IMR-90 (cell line): ENCODE measurements at regions not wholly inside any gene's neighbourhood (a gene's known extent, or its start where the extent isn't known, plus 50 kb on each side); places are given as distances from the start of the nearest gene placed in this dataset.

ENCODE experiments used
- ATAC-seq: fragments of 200-7000 bp; cut with Tn5 transposase; 2 replicates; pipeline ENCODE4 v1.9.1; 2020; ENCODE audit warnings: low read depth, mild to moderate bottlenecking, moderate library complexity
- BruUV-seq: library from RNA; stranded (reverse); fragments of 400-500 nt; replicated peaks from 2 replicates; lab custom pipeline; 2021; lab: Mats Ljungman, UMichigan
- CTCF ChIA-PET: fragments of 300-600 bp; formaldehyde crosslinking; extraction: SDS; loops from one replicate; lab custom pipeline; 2021; ENCODE audit warnings: antibody characterized with exemption; lab: Yijun Ruan, JAX
- POLR2A ChIA-PET: fragments of 300-600 bp; sonication (Branson Sonifier 250); formaldehyde crosslinking; loops from one replicate; lab custom pipeline; 2022; ENCODE audit warnings: antibody characterized with exemption; ENCODE audit not compliant: unreplicated experiment; lab: Charles Lee
- DNase-seq: peaks from one replicate; pipeline ENCODE4 v3.0.0; 2013
- H2AFZ ChIP-seq: replicated peaks from 2 replicates; pipeline ENCODE3; 2013; ENCODE audit warnings: low read length, mild to moderate bottlenecking; ENCODE audit not compliant: poor library complexity
- H2AK5ac ChIP-seq: 2 replicates; pipeline ENCODE4 v1.6.1; 2013; ENCODE audit warnings: low read depth, low read length, inconsistent platforms
- H2AK9ac ChIP-seq: replicated peaks from 2 replicates; pipeline ENCODE3; 2013; ENCODE audit warnings: mild to moderate bottlenecking, low read depth, low read length, moderate library complexity; ENCODE audit not compliant: poor library complexity
- H2BK120ac ChIP-seq: 2 replicates; pipeline ENCODE4 v1.6.1; 2013; ENCODE audit warnings: low read depth, low read length, inconsistent platforms
- H2BK15ac ChIP-seq: 3 replicates; pipeline ENCODE4 v1.6.1; 2013; ENCODE audit warnings: low read depth, low read length, inconsistent platforms
- H2BK20ac ChIP-seq: 2 replicates; pipeline ENCODE4 v1.6.1; 2013; ENCODE audit warnings: low read depth, mild to moderate bottlenecking, inconsistent platforms, low read length, moderate library complexity
- H2BK5ac ChIP-seq: 2 replicates; pipeline ENCODE4 v1.6.1; 2013; ENCODE audit warnings: mild to moderate bottlenecking, low read depth, low read length, inconsistent platforms; ENCODE audit not compliant: poor library complexity, severe bottlenecking
- H3K14ac ChIP-seq: replicated peaks from 2 replicates; pipeline ENCODE4 v1.6.1; 2013; ENCODE audit warnings: low read depth, low read length, inconsistent platforms
- H3K18ac ChIP-seq: 2 replicates; pipeline ENCODE4 v1.6.1; 2013; ENCODE audit warnings: low read depth, low read length, control low read depth
- H3K23ac ChIP-seq: 2 replicates; pipeline ENCODE4 v1.6.1; 2013; ENCODE audit warnings: low read depth, low read length, inconsistent platforms
- H3K27ac ChIP-seq: 2 replicates; pipeline ENCODE4 v1.5.1; 2013; ENCODE audit warnings: mild to moderate bottlenecking, control low read depth, low read length; ENCODE audit not compliant: insufficient read depth
- H3K27me3 ChIP-seq: 2 replicates; pipeline ENCODE4 v1.6.1; 2013; ENCODE audit warnings: low read length; ENCODE audit not compliant: control insufficient read depth, insufficient read depth
- H3K36me3 ChIP-seq: 2 replicates; pipeline ENCODE4 v1.6.1; 2013; ENCODE audit warnings: low read length, mixed read lengths; ENCODE audit not compliant: control insufficient read depth, insufficient read depth
- H3K4ac ChIP-seq: 2 replicates; pipeline ENCODE4 v1.6.1; 2013; ENCODE audit warnings: low read depth, low read length, inconsistent platforms
- H3K4me1 ChIP-seq: 2 replicates; pipeline ENCODE4 v1.6.1; 2013; ENCODE audit warnings: low read length, mixed read lengths; ENCODE audit not compliant: control insufficient read depth, insufficient read depth
- H3K4me2 ChIP-seq: 2 replicates; pipeline ENCODE4 v1.6.1; 2013; ENCODE audit warnings: low read depth, mild to moderate bottlenecking, control low read depth, low read length, moderate library complexity
- H3K4me3 ChIP-seq: 2 replicates; pipeline ENCODE4 v1.5.1; 2013; ENCODE audit warnings: low read depth, mild to moderate bottlenecking, control low read depth, low read length, moderate library complexity; ENCODE audit not compliant: insufficient read depth
- H3K56ac ChIP-seq: 2 replicates; pipeline ENCODE4 v1.6.1; 2013; ENCODE audit warnings: low read length, inconsistent platforms; ENCODE audit not compliant: insufficient read depth; ENCODE audit errors: extremely low read depth
- H3K79me1 ChIP-seq, 2 experiments: 2 replicates each; pipeline ENCODE4 v1.6.1; 2013; ENCODE audit warnings: low read length in 2 of 2, inconsistent platforms in 1 of 2, low read depth in 1 of 2
- H3K9ac ChIP-seq: 2 replicates; pipeline ENCODE4 v1.6.1; 2013; ENCODE audit warnings: low read depth, low read length, control low read depth
- H3K9me1 ChIP-seq: 2 replicates; pipeline ENCODE4 v1.6.1; 2013; ENCODE audit warnings: low read length, inconsistent platforms; ENCODE audit not compliant: insufficient read depth
- H3K9me3 ChIP-seq: 2 replicates; pipeline ENCODE4 v1.6.1; 2013; ENCODE audit warnings: low read length; ENCODE audit not compliant: control insufficient read depth, insufficient read depth
- H4K20me1 ChIP-seq: 2 replicates; pipeline ENCODE4 v1.6.1; 2013; ENCODE audit warnings: low read length, inconsistent platforms; ENCODE audit not compliant: insufficient read depth
- H4K5ac ChIP-seq: 2 replicates; pipeline ENCODE4 v1.6.1; 2013; ENCODE audit warnings: mild to moderate bottlenecking, low read depth, low read length, control low read depth
- H4K8ac ChIP-seq, 2 experiments: 2 replicates each; pipeline ENCODE4 v1.6.1; 2013; ENCODE audit warnings: low read depth in 2 of 2, low read length in 2 of 2, control low read depth in 1 of 2, inconsistent platforms in 1 of 2
- H4K91ac ChIP-seq: 2 replicates; pipeline ENCODE4 v1.6.1; 2013; ENCODE audit warnings: low read depth, low read length, inconsistent platforms; ENCODE audit not compliant: insufficient read depth
- BHLHE40 ChIP-seq: fragments of 150-350 bp; IDR thresholded peaks from 2 replicates; pipeline ENCODE4 v1.6.1; 2016; ENCODE audit warnings: mild to moderate bottlenecking, low read depth, low read length
- CEBPB ChIP-seq: IDR thresholded peaks from 2 replicates; pipeline ENCODE4 v1.6.1; 2012; ENCODE audit warnings: low read depth, low read length, improper control_type of control experiment
- CTCF ChIP-seq: conservative IDR thresholded peaks from 2 replicates; pipeline ENCODE4 v1.5.1; 2012; ENCODE audit warnings: mild to moderate bottlenecking, low read depth, low read length, improper control_type of control experiment
- MAFK ChIP-seq: IDR thresholded peaks from 2 replicates; pipeline ENCODE4 v1.6.1; 2012; ENCODE audit warnings: low read depth, low read length, improper control_type of control experiment
- RAD21 ChIP-seq: IDR thresholded peaks from 2 replicates; pipeline ENCODE4 v1.6.1; 2012; ENCODE audit warnings: low read length, improper control_type of control experiment
- SMC3 ChIP-seq: fragments of 150-350 bp; IDR thresholded peaks from 2 replicates; pipeline ENCODE4 v1.6.1; 2016; ENCODE audit warnings: low read depth, mild to moderate bottlenecking, antibody characterized with exemption, low read length, moderate library complexity
- WGBS, 2 experiments: methylation state at CpG; one replicate each; pipeline versions ENCODE4 v1.1.5 to v1.1.7; 2013; ENCODE audit warnings: missing lambda C conversion rate in 2 of 2; ENCODE audit not compliant: insufficient read length in 1 of 2; ENCODE audit errors: extremely low coverage in 2 of 2; 5-methylcytosine and 5-hydroxymethylcytosine counted together
- dilution Hi-C: fragments of 300-500 bp; cut with HindIII; formaldehyde crosslinking; loops from one replicate; pipeline ENCODE4 v1.14.3; 2018; ENCODE audit warnings: low sequenced_read_pairs; ENCODE audit not compliant: unreplicated experiment
- in situ Hi-C: fragments of 300-500 bp; cut with MboI; formaldehyde crosslinking; loops from 3 replicates; pipeline ENCODE4 v1.14.3; 2019; ENCODE audit warnings: low sequenced_read_pairs, inconsistent platforms, mixed read lengths
- intact Hi-C: fragments of 100-400 bp; cut with micrococcal nuclease; formaldehyde crosslinking; loops from 2 replicates; pipeline ENCODE4 v1.10.0; 2022

DNA sequence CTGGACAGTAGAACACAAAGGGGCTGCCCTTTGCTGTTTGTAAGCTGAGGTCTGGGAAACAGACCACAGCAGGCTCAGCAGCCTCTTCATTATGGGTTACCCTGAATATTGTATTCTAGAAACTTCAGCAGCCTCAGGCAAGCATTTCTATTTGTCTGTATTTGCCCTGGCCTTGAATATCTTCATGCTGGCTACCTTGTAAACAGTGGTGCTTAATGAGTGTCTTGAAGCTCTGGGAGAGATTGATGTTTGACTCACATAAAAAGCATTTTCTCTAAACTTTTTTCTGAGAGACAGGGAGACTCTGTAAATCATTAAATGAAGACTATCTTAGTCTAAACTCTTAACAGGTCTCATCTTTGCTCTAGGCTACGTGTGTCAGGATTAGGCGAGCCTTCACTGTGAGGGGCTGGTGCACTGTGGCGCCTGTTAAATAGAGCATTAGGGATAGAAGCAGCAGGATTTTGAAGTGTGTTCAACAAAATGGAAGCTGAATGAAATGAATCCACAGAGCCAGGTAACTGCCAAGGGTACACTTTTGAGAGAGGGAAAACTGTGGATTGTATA, 53.1 kb upstream of the MEX3C start:
- Histone ChIP-seq H2BK120ac (no peak overlapping the region), H3K14ac (no peak overlapping the region), H4K8ac (no peak overlapping the region), H2BK15ac (no peak overlapping the region), H2AK9ac (no peak overlapping the region), H3K9ac (no peak overlapping the region), H3K79me1 (no peaks in the 10 kb centered on the region), H2BK5ac (no peak overlapping the region), H3K4me1 (no peaks in the 10 kb centered on the region), H2AK5ac (no peak overlapping the region), H3K27ac (no peak overlapping the region), H2AFZ (no peak overlapping the region), H3K4me2 (no peak overlapping the region), H4K91ac (no peak overlapping the region), H3K56ac (no peak overlapping the region), H4K5ac (no peak overlapping the region), H3K27me3 (no peaks in the 10 kb centered on the region), H3K4me3 (no peak overlapping the region), H3K9me1 (no peaks in the 10 kb centered on the region), H3K18ac (no peak overlapping the region), H3K9me3 (no peaks in the 10 kb centered on the region), H3K4ac (no peak overlapping the region), H3K23ac (no peak overlapping the region), H2BK20ac (no peak overlapping the region), H4K20me1 (no peaks in the 10 kb centered on the region), H3K36me3 (no peaks in the 10 kb centered on the region)
- ATAC-seq (no peak), DNase-seq (no peak)
- POLR2A ChIA-PET: no interaction called here
- no TSS peak for BruUV-seq
- TF ChIP-seq CEBPB: no peak
- TF ChIP-seq SMC3: no peak
- TF ChIP-seq MAFK: no peak
- no peak for TF ChIP-seq BHLHE40
- TF ChIP-seq CTCF: no peak
- TF ChIP-seq RAD21: no peak
- dilution Hi-C loops (no loop called here), intact Hi-C loops (no loop called here), in situ Hi-C loops (no loop called here)
- CTCF ChIA-PET: interaction anchor here (0.6 kb wide), 1 partner anchor 35 kb away, joined by 3 read pairs; no protein-coding TSS in a partner anchor
- no CpG with 5 or more reads among the region's 3 CpGs for WGBS, 2 experiments
